SK-N-MC (cell line): ENCODE measurements at regions not wholly inside any gene's neighbourhood (a gene's known extent, or its start where the extent isn't known, plus 50 kb on each side); places are given as distances from the start of the nearest gene placed in this dataset.

Experiments used
- EZH2 ChIP-seq: fragments of 200-600 bp; sonication (generic); IDR thresholded peaks from one replicate; pipeline ENCODE4 v1.6.1; 2017; ENCODE audit warnings: antibody characterized with exemption
- POLR2AphosphoS5 ChIP-seq: IDR thresholded peaks from 2 replicates; pipeline ENCODE4 v1.6.1; 2012; ENCODE audit warnings: mild to moderate bottlenecking, low read depth, low read length, borderline replicate concordance

- TF ChIP-seq EZH2 (no peak), POLR2AphosphoS5 (no peak)
Observed at GRCh38 chr3:6025032-6025431, 835.9 kb upstream of the GRM7 start.
